Liver (tissue), 8 donors: ENCODE measurements at regions not wholly inside any gene's neighbourhood (a gene's known extent, or its start where the extent isn't known, plus 50 kb on each side); places are given as distances from the start of the nearest gene placed in this dataset.

ENCODE experiments used
- DNase-seq: peaks from one replicate; pipeline ENCODE4 v3.0.0-alpha.2; 2017; ENCODE audit warnings: low spot score
- H3K27ac ChIP-seq, 2 donors: one replicate each; pipeline ENCODE4 v1.7.0; 2013; ENCODE audit warnings: inconsistent platforms in 2 of 2, low read length in 2 of 2, control low read depth in 1 of 2, low read depth in 1 of 2, mild to moderate bottlenecking in 1 of 2
- H3K27me3 ChIP-seq, 4 donors: one replicate each; pipeline versions ENCODE4 v1.6.1 to v1.7.0; 2013; ENCODE audit warnings: low read length in 3 of 4, inconsistent platforms in 1 of 4, mild to moderate bottlenecking in 1 of 4, moderate library complexity in 1 of 4; ENCODE audit not compliant: control insufficient read depth in 4 of 4, insufficient read depth in 4 of 4
- H3K36me3 ChIP-seq, 4 donors: one replicate each; pipeline versions ENCODE4 v1.6.1 to v1.7.0; 2013; ENCODE audit warnings: low read length in 3 of 4, mild to moderate bottlenecking in 3 of 4, low read depth in 1 of 4, moderate library complexity in 1 of 4; ENCODE audit not compliant: control insufficient read depth in 4 of 4, insufficient read depth in 3 of 4
- H3K4me1 ChIP-seq, 4 donors: one replicate each; pipeline versions ENCODE4 v1.6.1 to v1.7.0; 2013; ENCODE audit warnings: low read length in 3 of 4, mild to moderate bottlenecking in 3 of 4, moderate library complexity in 1 of 4; ENCODE audit not compliant: control insufficient read depth in 4 of 4, insufficient read depth in 4 of 4
- H3K4me3 ChIP-seq, 3 donors: one replicate each; pipeline versions ENCODE4 v1.6.1 to v1.7.0; 2013; ENCODE audit warnings: low read length in 3 of 3, control low read depth in 1 of 3, low read depth in 1 of 3, mild to moderate bottlenecking in 1 of 3
- H3K9ac ChIP-seq, 2 donors: one replicate each; pipeline ENCODE4 v1.7.0; 2013; ENCODE audit warnings: low read length in 2 of 2, mild to moderate bottlenecking in 2 of 2, moderate library complexity in 2 of 2, control low read depth in 1 of 2, low read depth in 1 of 2
- H3K9me3 ChIP-seq, 4 donors: one replicate each; pipeline versions ENCODE4 v1.6.1 to v1.7.0; 2013; ENCODE audit warnings: low read length in 3 of 4; ENCODE audit not compliant: control insufficient read depth in 4 of 4
- ATF3 ChIP-seq: IDR thresholded peaks from 2 replicates; pipeline ENCODE4 v1.6.1; 2016; ENCODE audit warnings: antibody characterized with exemption
- CTCF ChIP-seq: fragments of 150-350 bp; IDR thresholded peaks from 2 replicates; pipeline ENCODE4 v1.5.1; 2017; ENCODE audit warnings: improper control_type of control experiment, low read depth, low read length; ENCODE audit not compliant: missing input control
- FOXA1 ChIP-seq: IDR thresholded peaks from 2 replicates; pipeline ENCODE4 v1.6.1; 2016; ENCODE audit warnings: antibody characterized with exemption
- FOXA2 ChIP-seq: IDR thresholded peaks from 2 replicates; pipeline ENCODE4 v1.6.1; 2016; ENCODE audit warnings: antibody characterized with exemption
- GABPA ChIP-seq, 2 donors: IDR thresholded peaks in 1 of 2; conservative IDR thresholded peaks in 1 of 2; 2 replicates each; pipeline ENCODE4 v1.6.1; 2016; ENCODE audit warnings: antibody characterized with exemption in 2 of 2, mild to moderate bottlenecking in 1 of 2, moderate library complexity in 1 of 2
- HNF4A ChIP-seq, 2 donors: conservative IDR thresholded peaks; 2 replicates each; pipeline ENCODE4 v1.6.1; 2016; ENCODE audit warnings: antibody characterized with exemption in 2 of 2, mild to moderate bottlenecking in 2 of 2
- HNF4G ChIP-seq: IDR thresholded peaks from 2 replicates; pipeline ENCODE4 v1.6.1; 2016; ENCODE audit warnings: antibody characterized with exemption
- JUND ChIP-seq, 2 donors: IDR thresholded peaks; 2 replicates each; pipeline ENCODE4 v1.6.1; 2016; ENCODE audit warnings: antibody characterized with exemption in 2 of 2
- MAX ChIP-seq: IDR thresholded peaks from 2 replicates; pipeline ENCODE4 v1.6.1; 2016; ENCODE audit warnings: antibody characterized with exemption
- RAD21 ChIP-seq, 2 donors: IDR thresholded peaks; 2 replicates each; pipeline ENCODE4 v1.6.1; 2016; ENCODE audit warnings: antibody characterized with exemption in 2 of 2, mild to moderate bottlenecking in 2 of 2
- REST ChIP-seq: IDR thresholded peaks from 2 replicates; pipeline ENCODE4 v1.6.1; 2016; ENCODE audit warnings: antibody characterized with exemption, mild to moderate bottlenecking
- RXRA ChIP-seq, 2 donors: IDR thresholded peaks; 2 replicates each; pipeline ENCODE4 v1.6.1; 2017 to 2018; ENCODE audit warnings: antibody characterized with exemption in 2 of 2, mild to moderate bottlenecking in 1 of 2
- SP1 ChIP-seq: IDR thresholded peaks from 2 replicates; pipeline ENCODE4 v1.6.1; 2018; ENCODE audit warnings: antibody characterized with exemption, mild to moderate bottlenecking
- TAF1 ChIP-seq: conservative IDR thresholded peaks from 2 replicates; pipeline ENCODE4 v1.6.1; 2016; ENCODE audit warnings: antibody characterized with exemption, mild to moderate bottlenecking
- YY1 ChIP-seq: IDR thresholded peaks from 2 replicates; pipeline ENCODE4 v1.6.1; 2016; ENCODE audit warnings: antibody characterized with exemption, mild to moderate bottlenecking
- WGBS: extraction: QIAGEN DNeasy Blood & Tissue Kit; methylation state at CpG from one replicate; pipeline ENCODE4 v1.1.7; 2013; 5-methylcytosine and 5-hydroxymethylcytosine counted together
- donor health status: healthy.
- donor health status: healthy.
- donor health status: healthy.
- donor health status: healthy.
- donor health status: healthy.

GRCh38 chr14:56708704-56709103, 101.6 kb downstream of the OTX2 start:
- Histone ChIP-seq H3K27ac (no peak overlapping the region), H3K4me3 (no peak overlapping the region), H3K4me1 (no peaks in the 10 kb centered on the region), H3K9ac (no peak overlapping the region), H3K9me3 (no peaks in the 10 kb centered on the region), H3K36me3 (no peaks in the 10 kb centered on the region), H3K27me3 (peaks cover 0 to 7% (median 0%) of the 10 kb centered on the region in 4 donors)
- DNase-seq: no peak
- 41% methylated on average over 6 of the region's 6 CpGs for WGBS
- no peak for TF ChIP-seq RAD21 (IDR thresholded peaks at IDR 0.05)
- TF ChIP-seq HNF4G: no peak
- no peak for TF ChIP-seq MAX

- TF ChIP-seq FOXA2 (no peak), ATF3 (no peak), TAF1 (no peak), FOXA1 (no peak), CTCF (no peak), HNF4G (no peak), YY1 (no peak), GABPA (IDR thresholded peaks at IDR 0.05 in 1 of 2, conservative IDR thresholded peaks at IDR 0.05 in 1 of 2) (no peak), SP1 (no peak), MAX (no peak), REST (no peak), RXRA (IDR thresholded peaks at IDR 0.05) (no peak), HNF4A (conservative IDR thresholded peaks at IDR 0.05) (no peak), JUND (IDR thresholded peaks at IDR 0.05) (no peak)
- Histone ChIP-seq H3K4me1 (no peaks in the 10 kb centered on the region), H3K9me3 (no peaks in the 10 kb centered on the region), H3K27me3 (peaks cover 0 to 7% (median 0%) of the 10 kb centered on the region in 4 donors), H3K9ac (no peak overlapping the region), H3K36me3 (no peaks in the 10 kb centered on the region), H3K4me3 (no peak overlapping the region), H3K27ac (no peak overlapping the region)
- no peak for DNase-seq
- WGBS: 76% methylated on average over 6 of the region's 6 CpGs
Measured at GRCh38 chr14:56703947-56704346, 106.3 kb downstream of the OTX2 start.
